RWPE2 (cell line): ENCODE measurements at regions not wholly inside any gene's neighbourhood (a gene's known extent, or its start where the extent isn't known, plus 50 kb on each side); places are given as distances from the start of the nearest gene placed in this dataset.

Experiments
- ATAC-seq: fragments of 200-7000 bp; cut with Tn5 transposase; 3 replicates; pipeline ENCODE4 v1.9.1; 2021; ENCODE audit warnings: low read depth
- DNase-seq: peaks from one replicate; pipeline ENCODE4 v3.0.0-alpha.2; 2020; ENCODE audit warnings: low spot score
- H3K27ac ChIP-seq: fragments of 450-650 bp; 2 replicates; pipeline ENCODE4 v1.5.1; 2017; ENCODE audit warnings: mild to moderate bottlenecking; ENCODE audit not compliant: poor library complexity, severe bottlenecking
- H3K27me3 ChIP-seq: fragments of 250-450 bp; sonication (Bioruptor Pico); 2 replicates; pipeline ENCODE4 v1.5.1; 2021; ENCODE audit warnings: mild to moderate bottlenecking, moderate library complexity; ENCODE audit not compliant: insufficient read depth, poor library complexity, severe bottlenecking
- H3K36me3 ChIP-seq: fragments of 250-450 bp; sonication (Bioruptor Pico); 2 replicates; pipeline ENCODE4 v1.5.1; 2020; ENCODE audit warnings: low read depth, mild to moderate bottlenecking, moderate library complexity
- H3K4me1 ChIP-seq: fragments of 250-450 bp; sonication (Bioruptor Pico); 2 replicates; pipeline ENCODE4 v1.5.1; 2021; ENCODE audit warnings: mild to moderate bottlenecking, moderate library complexity; ENCODE audit not compliant: insufficient read depth, poor library complexity, severe bottlenecking
- H3K4me3 ChIP-seq: fragments of 250-450 bp; sonication (Bioruptor Pico); 2 replicates; pipeline ENCODE4 v1.5.1; 2021; ENCODE audit warnings: mild to moderate bottlenecking, moderate library complexity; ENCODE audit not compliant: severe bottlenecking
- H3K9me3 ChIP-seq: fragments of 250-450 bp; sonication (Bioruptor Pico); 2 replicates; pipeline ENCODE4 v1.5.1; 2021; ENCODE audit warnings: mild to moderate bottlenecking, moderate library complexity; ENCODE audit not compliant: severe bottlenecking
- CTCF ChIP-seq: fragments of 450-650 bp; IDR thresholded peaks from one replicate; pipeline ENCODE4 v1.5.1; 2017; ENCODE audit warnings: mild to moderate bottlenecking, moderate library complexity; ENCODE audit not compliant: poor library complexity, severe bottlenecking

- TF ChIP-seq CTCF: no peak
- Histone ChIP-seq H3K27ac (no peak overlapping the region), H3K36me3 (no peaks in the 10 kb centered on the region), H3K27me3 (no peaks in the 10 kb centered on the region), H3K4me1 (no peaks in the 10 kb centered on the region), H3K4me3 (no peak overlapping the region), H3K9me3 (no peaks in the 10 kb centered on the region)
- ATAC-seq (no peak), DNase-seq (no peak)
These were observed 855.1 kb downstream of the SORCS1 start for GRCh38 chr10:106309376-106309775.

DNA sequence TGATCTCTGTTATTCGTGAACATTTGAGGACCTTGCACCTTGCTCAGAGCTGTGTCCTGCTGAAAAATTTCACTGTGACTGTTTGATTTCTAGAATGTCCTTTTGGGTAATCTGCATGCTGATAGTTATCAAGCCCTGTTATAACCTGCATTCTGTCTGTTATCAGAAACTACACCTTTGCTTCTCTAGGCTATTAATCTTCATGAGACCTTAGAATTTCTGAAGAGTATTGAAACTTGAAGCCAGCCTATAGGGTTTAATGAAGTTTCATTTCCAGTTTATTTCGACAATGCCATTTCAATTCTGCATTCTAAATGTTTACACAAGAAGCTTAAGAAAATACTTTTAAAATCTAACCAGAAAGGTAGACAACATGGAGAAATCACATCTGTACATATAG lies 856.2 kb downstream of the SORCS1 start:
- DNase-seq: no peak
- Histone ChIP-seq H3K9me3 (no peaks in the 10 kb centered on the region), H3K36me3 (no peaks in the 10 kb centered on the region), H3K4me3 (no peak overlapping the region), H3K27ac (no peak overlapping the region), H3K27me3 (no peaks in the 10 kb centered on the region), H3K4me1 (no peaks in the 10 kb centered on the region)
- ATAC-seq: no peak
- TF ChIP-seq CTCF: no peak

DNA sequence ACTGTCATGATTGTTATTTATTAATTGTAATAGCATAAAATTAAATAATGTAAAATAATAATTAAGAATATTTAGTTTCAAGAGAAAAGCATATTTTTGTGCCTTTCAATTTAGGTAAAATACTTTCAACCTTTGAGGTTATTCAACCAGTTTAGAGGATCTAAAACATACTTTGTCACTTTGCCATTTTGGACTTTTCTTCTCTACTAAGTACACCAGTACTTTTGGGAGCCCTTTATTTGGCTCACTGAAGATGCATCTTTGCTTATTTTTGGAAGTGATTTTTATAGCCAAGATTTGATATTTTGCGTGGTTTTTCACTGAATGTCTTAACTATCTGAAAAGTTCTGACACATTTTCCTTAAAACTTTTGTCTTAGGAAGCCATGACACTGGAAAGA lies 860.5 kb downstream of the SORCS1 start:
- H3K36me3 ChIP-seq: no peaks in the 10 kb centered on the region
- no peak for ATAC-seq
- no peaks in the 10 kb centered on the region for H3K4me1 ChIP-seq
- no peak for DNase-seq
- no peak overlapping the region for H3K27ac ChIP-seq
- no peak overlapping the region for H3K4me3 ChIP-seq
- no peak for TF ChIP-seq CTCF
- H3K9me3 ChIP-seq: no peaks in the 10 kb centered on the region
- H3K27me3 ChIP-seq: no peaks in the 10 kb centered on the region

DNA sequence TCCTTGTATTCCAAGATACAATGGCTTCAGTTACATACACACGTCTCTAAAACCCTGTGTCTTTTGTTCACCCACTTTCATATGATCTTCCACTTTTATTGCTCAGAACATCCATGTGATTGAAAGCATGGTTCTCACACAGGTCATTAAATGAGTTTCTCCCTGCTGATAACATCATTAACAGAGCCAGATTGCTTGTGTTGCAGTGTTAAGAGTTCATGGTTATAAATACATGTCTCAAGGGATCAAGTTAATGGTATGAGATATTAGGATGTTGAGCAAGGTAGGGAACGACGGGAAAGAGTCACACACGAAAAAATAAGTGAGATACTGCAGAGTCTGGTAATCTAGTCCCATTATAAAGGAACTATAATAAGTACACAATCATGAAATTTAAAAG lies 861.5 kb downstream of the SORCS1 start:
- Histone ChIP-seq H3K27me3 (no peaks in the 10 kb centered on the region), H3K27ac (no peak overlapping the region), H3K36me3 (no peaks in the 10 kb centered on the region), H3K4me3 (no peak overlapping the region), H3K9me3 (no peaks in the 10 kb centered on the region), H3K4me1 (no peaks in the 10 kb centered on the region)
- no peak for DNase-seq
- TF ChIP-seq CTCF: no peak
- ATAC-seq: no peak

DNA sequence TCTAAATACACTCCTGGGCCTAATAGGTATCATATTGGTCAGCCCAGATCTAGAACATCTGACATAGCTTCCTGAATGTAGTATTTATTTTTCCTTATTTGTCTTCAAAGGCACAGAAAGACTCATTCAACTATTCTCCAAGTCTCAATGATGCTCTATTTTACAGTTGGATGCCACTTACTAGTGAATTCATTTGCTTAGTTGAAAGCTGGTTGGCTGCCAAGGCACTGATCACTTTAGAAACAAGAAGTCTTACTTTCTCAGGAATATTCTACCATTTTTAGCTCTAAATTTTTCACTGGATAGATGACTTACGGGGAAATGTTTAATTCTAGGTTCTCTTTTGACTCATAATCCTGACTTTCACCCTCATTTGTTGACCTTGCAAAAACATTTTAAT lies 863.4 kb downstream of the SORCS1 start:
- ATAC-seq: no peak
- Histone ChIP-seq H3K27me3 (no peaks in the 10 kb centered on the region), H3K9me3 (no peaks in the 10 kb centered on the region), H3K36me3 (no peaks in the 10 kb centered on the region), H3K27ac (no peak overlapping the region), H3K4me3 (no peak overlapping the region), H3K4me1 (no peaks in the 10 kb centered on the region)
- TF ChIP-seq CTCF: no peak
- DNase-seq: no peak
